Mesenteric fat pad (tissue), 1 donor: ENCODE measurements at regions not wholly inside any gene's neighbourhood (a gene's known extent, or its start where the extent isn't known, plus 50 kb on each side); places are given as distances from the start of the nearest gene placed in this dataset.

Source experiments
- DNase-seq: peaks from one replicate; pipeline ENCODE4 v3.0.0-alpha.2; 2020; ENCODE audit warnings: low spot score
- donor health status: DM: yes; HTN: yes; CAD: no.

DNA sequence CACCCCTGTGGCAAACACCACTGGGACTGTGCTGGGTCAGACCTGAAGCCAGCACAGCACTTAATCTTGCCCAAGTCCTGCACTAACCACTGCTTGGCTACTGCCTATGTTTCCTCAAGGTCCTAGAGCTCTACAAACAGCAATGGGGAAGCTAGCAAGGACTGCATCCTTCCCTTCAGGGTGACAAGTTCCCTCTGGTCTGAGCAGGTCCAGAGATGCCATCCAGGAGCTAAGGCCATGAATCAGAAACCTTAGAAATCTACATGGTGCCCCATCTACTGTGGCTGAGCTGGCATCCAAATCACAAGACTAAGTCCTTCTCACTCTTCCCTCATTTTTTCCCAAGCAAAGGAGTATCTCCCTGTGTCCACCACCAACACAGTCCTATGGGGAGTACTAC lies 239.7 kb upstream of the UGT8 start:
- no peak for DNase-seq

DNA sequence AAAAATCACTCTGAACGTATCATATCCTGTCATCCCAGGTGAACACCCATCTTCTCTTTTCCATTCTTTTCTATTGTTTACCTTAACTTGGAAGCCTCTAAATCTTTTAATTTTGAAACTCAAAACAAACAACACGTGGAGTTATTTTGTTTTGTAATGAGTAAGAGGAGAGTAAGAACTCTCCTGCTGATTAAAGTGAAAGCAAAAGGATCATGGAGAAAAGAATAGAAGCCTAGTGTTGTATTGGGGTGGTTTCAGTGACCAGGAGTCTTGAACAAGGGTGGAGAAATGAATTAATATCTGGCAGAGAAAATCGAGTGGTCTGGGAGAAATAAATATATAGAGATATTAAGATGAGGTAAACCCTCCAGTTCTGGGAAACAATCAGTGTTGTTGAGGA lies 237.4 kb upstream of the UGT8 start:
- DNase-seq, result no peak

DNA sequence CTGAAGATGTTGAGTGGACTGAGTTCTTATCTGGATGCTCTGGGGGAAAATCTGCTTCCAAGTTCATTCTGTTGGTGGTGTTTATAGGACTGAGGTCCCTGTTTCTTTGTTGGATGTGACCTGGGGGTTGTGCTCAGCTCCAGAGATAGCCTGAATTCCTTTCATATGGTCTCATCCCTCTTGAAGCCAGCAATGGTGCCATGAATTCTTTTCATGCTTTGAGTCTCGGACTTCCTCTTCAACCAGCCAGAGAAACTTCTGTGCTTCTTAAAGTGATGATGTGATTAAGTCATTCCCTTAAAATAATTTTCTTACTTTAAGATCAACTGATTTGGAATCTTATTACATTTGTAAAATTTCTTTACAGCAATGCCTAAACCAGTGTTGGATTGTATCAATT lies 233.8 kb upstream of the UGT8 start:
- no peak for DNase-seq

DNA sequence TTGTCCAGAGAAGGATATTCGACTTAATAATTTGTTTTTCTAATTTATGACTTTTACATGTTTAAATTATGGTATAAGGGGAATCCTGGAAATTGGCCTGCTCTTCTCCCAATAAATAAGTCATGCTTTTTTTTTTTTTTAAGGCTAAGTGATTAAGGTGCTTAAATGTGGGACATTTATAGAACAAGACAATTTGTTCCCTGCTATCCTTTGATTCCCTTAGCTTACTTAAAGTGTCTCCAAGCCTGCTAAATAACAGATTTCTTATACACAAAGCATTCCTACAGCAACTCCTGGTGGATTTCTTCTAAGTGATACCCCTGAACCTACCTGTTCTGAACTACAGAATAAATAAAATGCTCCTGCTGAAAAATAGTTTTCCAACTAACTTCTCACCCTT lies 233.0 kb upstream of the UGT8 start:
- DNase-seq, result no peak

DNA sequence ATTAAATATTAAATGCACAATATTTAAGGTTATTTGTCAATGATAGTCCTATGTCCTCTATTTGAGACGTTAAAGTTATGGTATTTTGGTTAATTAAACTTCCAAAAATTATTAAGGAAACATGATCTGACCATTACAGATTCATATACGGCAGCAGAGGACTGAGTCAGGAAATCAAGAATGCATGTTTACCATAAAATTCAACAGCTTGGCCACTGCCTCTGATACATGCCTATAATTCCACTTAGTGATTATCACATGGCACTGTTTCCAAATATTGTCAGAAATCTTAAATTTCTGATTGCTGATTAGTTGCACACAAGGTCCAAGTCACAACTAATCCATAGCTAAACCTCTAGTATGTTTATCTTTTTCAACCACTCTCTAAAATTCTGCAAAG lies 232.2 kb upstream of the UGT8 start:
- no peak for DNase-seq

DNA sequence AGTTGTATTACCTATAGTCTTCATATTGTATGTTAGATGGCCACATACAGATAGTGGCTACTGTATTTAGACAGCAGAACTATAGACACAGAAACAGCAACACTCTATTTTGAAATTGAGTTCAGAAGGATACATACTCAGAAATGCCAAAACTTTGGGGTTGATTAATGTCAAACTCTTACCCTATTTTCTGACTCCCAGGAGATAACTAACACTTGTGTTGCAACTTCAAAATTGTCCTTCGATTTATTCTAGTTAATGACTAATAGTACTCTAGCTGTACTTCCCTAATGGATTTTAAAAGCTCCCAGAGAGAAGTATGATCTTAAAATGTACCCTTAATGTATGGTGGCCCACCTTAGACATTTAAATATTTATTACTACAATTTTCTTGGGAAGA lies 229.9 kb upstream of the UGT8 start:
- DNase-seq, result no peak

DNA sequence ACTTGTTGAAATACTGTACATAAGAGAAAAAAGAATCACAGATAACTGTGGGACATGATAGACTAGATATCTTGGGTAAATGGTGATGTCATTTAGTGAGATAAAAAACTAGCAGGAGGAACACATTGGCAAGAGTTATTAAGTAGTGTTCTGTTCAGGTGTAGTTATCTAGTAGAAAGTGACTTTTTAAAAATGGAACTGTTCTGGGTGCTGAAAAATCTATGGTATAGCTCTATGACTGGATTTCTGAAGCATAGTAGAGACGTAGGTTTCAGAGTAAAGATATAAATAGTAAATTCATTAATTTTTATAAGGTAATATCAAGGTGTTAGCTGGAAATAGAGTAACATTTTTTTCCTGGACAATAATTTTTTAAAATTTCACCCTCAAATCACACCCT lies 225.1 kb upstream of the UGT8 start:
- DNase-seq, result no peak

DNA sequence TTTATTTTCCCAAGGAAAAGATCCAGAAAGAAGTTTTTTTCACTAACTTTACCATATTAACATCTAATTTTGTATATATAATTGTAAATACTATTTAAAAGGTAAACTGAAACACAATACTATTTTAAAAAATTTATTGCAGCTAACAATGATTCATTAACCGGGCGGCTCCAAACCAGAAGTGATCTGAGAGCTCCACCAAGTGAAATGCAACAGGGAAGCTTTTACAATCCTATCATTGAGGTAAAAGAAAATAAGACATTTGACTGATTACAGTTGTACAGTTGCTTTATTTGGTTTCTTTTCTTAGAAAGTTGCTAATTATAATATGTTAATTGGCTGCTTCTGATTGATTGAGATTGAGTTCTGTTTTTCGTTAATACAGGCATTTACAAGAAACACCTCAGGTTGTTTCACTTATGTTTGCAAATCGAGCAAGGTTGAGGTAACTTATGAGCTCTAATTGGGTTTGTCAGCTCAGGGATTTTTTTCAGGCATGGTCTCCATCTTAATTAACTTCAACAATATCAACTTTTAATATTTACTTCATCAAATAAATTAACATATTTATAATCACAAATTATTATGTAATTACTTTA lies 220.2 kb upstream of the UGT8 start:
- DNase-seq, result no peak

DNA sequence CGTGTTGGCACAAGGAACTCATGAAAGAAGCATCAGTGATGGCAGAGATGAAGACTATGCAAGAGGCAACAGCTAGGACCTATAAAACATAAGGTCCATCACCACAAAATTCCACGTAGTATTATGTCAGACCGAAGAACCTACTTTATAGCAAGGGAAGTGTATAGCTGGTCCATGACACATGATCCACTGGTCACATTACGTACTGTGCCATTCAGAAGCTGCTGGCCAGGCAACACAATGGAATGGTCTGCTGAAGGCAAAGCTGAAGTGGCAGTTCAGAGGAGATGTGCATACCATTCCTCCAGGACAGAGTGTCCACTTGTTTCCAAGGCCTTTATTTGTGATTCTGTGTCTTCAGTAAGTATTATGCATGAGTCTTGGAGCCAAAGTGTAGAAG lies 215.5 kb upstream of the UGT8 start:
- no peak for DNase-seq

DNA sequence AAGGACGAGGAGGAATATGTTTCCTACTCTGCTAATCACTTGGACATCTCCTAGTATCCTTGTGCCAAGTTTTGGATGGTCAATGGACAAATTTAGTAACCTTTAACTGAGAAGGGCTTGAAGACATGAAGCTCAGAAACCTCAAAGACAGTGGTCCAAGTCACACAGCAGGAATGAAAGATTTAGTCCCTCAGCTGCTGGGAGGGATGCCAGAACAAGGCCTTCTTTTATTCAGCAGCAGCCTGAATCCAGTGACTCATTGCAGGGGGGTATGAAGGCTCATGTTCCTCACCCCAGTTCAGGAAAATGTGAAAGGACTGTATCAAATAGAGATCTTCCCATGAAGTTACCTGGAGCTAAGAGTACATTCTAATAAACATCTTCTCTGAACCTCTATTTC lies 214.9 kb upstream of the UGT8 start:
- DNase-seq, result no peak

DNA sequence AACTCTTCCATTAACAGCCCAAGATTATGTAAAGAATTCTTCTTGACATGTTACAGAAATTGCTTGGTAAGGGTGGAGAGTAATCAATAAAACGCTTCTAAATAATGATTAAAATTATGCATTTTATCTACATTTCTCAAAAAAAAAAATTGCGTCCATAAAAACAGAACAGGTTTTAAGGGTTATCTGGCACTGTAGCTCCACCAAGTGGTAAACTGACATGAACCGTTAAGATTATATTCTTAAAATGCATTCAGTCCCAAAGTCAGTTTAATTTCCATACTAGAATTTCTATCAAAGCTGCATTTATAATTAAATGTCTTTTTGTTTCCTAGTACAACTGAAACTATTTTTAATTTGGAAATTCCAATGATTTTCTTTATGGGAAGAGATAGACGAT lies 214.0 kb upstream of the UGT8 start:
- no peak for DNase-seq

DNA sequence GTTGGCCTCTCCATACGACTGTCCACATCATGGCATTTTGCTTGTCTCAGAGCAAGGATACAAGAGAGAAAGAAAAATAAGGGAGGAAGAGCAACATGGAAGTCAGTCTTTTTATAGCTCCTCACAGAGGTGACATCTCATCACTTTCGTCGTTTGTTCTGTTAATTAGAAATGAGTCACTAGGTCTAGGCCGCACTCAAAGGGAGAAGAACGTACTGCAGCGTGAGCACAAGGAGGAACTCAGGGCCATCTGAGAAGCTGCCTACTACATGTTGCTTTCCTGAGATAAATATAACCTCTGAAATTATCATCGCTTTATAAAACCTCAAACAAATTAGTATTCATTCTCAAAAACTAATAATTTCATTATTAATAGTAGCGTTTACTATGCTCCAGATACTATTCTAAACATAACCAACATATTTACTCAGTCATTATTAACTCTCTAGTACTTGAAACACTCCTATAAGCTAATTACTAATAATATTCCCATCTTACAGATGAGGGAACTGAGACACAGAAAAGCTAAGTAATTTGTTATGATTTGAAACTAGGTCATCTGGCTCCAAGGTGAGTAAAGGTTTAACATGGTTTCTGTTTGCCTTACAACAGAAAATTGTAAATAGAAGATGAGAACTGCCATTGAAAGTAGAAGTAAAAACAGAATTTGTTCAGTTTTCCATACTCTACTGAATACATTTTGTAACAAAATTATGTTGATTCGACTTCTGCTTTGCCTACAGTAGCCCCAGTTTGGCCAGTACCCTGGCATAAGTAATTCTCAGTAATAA lies 213.2 kb upstream of the UGT8 start:
- no peak for DNase-seq

DNA sequence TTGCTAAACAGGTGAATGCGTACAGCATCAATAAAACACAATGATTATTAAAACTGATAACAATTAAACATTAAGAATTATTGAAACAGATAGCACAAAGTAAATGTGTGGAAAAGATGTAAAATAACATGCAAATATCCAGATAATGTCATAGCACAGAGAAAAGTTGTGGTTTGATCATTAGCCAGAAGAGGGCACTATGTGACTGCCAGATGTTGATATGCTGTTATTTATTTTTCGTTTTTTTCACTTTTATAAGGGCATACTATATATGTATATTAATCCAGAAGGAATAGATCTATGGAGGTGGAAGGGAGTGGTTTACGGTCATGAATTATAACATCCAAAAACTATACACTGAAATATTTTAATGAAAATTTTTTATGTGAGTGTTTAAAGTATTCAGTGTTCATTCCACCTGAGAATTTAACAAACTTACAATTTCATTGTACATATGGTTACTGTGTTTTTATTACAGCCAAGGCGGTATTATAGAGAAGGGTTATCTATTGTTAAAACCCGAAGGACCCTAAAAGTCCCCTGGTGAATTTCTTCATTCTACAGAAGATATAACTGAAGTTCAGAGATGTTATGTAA lies 211.9 kb upstream of the UGT8 start:
- DNase-seq, result no peak

DNA sequence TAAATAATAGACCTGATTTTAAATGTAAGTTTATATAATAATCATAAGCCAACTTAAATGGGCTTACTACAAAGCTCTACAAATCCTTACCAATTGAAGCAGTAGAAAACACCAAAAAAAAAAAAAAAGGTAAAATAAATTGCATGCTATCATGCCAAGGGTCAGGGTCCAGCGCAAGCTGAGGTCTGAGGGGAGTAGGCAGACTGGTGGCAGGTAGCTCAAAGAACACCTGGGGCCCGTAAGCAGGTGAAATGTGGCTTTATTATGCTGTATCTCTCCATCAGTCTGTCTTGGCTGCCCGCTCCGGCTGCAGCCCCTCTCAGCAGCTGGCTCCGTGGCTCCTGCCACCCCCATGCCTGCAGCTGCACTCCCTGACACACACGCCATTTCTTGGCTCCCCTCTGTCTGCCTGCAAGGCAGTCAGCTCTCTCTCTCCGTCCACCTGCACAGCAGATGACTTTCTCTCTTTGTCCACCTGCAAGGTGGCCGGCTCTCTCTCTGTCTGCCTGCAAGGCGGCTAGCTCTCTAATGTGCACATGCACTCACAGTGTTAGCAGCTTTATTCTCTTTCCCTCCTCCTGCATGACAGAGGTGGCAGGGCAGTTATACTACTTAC lies 209.4 kb upstream of the UGT8 start:
- DNase-seq, result no peak

DNA sequence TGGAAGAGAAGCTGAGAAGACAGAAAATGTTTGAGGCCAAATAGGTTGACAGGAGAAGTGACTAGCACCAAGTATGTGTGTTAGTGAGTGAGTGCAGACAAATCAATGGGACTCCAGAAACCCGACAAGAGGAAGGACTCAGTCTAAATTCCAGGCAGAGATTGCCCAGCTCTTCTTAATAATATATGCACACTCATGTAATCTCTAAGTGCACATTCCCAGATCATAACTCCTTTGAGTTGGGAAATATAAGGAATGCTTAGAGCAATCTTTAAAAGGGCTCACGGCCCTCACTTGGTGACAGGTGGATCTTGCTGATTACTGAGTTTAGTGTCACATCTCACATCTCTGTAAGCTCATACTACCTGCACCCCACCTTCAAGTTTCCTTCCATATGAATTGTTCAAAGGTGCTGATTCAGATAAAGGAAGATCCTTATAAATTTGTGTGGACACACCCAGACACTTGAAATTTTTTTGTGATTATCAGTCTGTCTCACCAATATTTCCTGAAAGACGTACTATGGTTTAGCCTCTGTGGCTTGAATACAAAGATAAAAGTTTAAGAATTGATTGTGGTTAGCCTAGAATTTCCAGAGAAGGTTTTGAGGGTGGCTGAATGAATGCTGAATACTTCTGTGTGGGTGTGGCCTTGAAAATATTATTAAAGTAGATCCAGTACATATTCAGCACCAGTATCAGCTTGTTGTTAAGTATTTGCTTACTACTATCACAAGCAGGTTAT lies 205.1 kb upstream of the UGT8 start:
- no peak for DNase-seq

DNA sequence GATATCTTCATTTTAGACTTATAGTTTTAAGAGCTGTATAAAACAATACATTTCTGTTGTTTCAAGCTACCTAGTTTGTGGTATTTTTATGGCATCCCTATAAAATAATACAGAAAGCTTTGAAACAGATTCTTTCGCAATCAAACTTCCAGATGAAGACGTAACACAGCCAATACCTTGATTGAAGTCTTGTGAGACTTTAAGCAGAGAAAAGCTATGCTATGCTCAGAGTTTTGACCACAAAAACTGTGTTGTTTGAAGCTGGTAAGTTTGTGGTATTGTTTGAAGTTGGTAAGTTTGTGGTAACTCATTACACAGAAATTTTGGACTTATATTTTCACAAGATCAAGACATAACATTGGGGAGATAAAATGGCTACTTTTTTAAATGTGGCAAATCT lies 201.8 kb upstream of the UGT8 start:
- DNase-seq, result no peak

DNA sequence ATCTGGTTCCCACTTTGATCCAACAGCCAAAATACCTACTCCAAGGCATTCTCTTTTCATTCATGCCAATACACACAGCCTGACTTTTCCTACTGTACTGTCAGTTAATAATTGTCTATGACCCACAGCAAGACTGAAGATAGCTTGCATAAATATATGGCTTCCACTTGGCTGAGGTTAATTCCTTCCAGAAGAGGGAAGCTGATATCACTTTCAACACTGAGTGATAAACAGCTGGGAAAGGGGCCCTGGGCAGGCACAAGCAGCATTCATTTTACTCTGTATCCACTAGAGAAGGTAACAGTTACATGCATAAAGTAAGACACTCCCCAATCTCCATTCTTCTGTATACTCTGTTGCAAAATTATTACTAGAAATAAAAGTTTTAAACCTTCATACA lies 200.2 kb upstream of the UGT8 start:
- no peak for DNase-seq

DNA sequence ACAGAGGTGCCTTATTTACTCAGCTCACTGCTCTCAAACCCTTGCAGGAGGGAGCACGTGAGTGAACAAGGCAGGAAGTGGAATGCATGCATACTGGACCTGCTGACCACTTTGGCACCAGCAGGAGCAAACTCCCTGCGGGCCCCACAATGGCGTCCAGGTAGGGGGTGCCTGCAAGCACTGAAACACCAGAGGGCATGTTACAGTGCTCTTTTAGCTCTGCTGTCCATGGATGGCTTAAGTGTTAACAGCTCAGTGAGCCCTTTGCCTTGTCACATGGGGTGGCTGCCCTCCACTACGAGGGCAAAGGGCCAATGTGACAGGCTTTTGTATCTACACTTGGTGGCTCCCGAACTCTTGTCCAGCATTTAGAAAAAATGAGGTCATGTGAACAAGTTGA lies 199.5 kb upstream of the UGT8 start:
- no peak for DNase-seq

DNA sequence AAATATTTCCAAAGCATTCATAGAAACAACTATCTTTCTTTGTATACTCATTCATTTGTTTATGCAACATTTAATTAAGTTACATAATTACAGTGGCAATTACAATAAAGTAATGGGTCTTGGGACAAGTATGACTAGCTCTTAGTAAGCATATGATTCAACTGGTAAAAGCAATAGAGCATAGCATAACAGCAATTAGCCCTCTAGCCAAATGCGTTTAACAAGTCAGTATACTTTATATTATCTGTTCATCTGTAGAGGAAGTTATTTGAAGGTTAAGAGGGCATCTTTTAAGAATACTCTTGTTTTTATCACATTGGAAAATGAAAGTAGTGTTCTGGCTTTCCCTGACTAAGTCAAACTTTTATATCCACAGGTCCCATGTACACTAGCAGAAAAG lies 198.1 kb upstream of the UGT8 start:
- DNase-seq, result no peak

DNA sequence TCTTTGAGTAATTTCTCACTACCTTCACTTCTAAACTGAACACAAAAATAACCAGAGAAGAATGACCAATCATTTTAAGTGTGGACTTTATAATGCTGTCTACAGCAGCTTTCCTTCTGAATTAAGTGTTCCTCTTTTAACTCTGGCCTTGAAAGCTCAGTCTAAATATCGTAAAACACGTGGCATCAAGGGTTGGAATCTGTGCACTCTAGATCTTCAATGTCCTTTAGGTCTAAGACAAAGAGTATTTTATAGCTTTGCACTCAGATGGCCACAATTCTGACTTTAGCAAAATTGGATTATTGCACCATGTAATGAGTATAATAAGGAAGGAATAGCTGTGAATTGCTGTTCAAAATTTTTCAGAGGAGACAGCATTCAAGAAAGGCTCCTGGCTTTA lies 197.1 kb upstream of the UGT8 start:
- DNase-seq, result no peak

DNA sequence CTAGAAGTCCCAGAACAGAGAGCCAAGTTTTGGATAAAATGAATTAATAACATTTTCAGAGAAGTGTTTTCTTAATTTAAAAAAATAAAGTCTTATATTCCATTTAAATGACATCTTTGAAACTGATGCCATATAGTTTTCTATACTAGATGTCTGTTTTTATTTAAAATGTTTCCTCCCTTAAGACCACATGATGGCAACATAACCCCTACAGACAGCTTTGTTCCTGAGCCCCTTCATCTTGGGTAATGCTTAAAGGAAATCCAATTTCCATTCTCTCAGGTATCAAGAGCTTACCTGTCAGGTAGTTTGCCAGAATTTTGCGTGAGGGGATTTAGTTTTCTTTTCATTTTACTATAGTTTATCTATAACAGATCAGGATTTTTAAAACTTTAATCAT lies 181.4 kb upstream of the UGT8 start:
- DNase-seq, result no peak

DNA sequence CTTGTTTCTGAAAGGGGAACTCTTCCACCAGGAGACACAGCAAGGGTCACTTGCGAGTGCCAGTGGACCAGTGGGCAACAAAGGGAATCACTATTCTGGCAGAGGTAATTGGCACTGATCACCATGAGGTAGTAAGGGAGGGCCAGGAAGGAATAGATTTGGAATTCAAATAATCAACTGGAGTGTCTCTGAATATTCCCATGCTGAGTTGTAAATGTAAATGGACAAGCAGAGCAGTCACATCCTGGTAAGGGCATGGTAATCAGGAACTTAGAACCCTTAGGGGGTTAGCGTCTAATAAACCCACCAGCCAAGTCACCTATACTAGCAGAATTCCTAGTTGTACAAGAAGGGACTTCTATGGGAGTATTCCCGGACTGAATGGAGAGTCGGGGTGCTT lies 178.5 kb upstream of the UGT8 start:
- DNase-seq, result no peak
